ENCODE measurements at regions not wholly inside any gene's neighbourhood (a gene's known extent, or its start where the extent isn't known, plus 50 kb on each side); places are given as distances from the start of the nearest gene placed in this dataset.

- no peak for DNase-seq
Observed at GRCh38 chr2:236748385-236748784, 178.8 kb downstream of the ACKR3 start.

GRCh38 chr2:236748801-236749200 is 179.2 kb downstream of the ACKR3 start:
- DNase-seq: no peak

- DNase-seq: no peak
Observed at GRCh38 chr2:236749346-236749745, 179.7 kb downstream of the ACKR3 start.

- no peak for DNase-seq
Observed at GRCh38 chr2:236752096-236752495, 182.5 kb downstream of the ACKR3 start.

GRCh38 chr2:236753606-236754270 is 184.1 kb downstream of the ACKR3 start:
- no peak for DNase-seq

GRCh38 chr2:236754271-236754944 is 184.8 kb downstream of the ACKR3 start:
- DNase-seq: no peak

- no peak for DNase-seq
Observed at GRCh38 chr2:236755278-236755840, 185.7 kb downstream of the ACKR3 start.

- DNase-seq: no peak
Observed at GRCh38 chr2:236758406-236758805, 188.8 kb downstream of the ACKR3 start.

- DNase-seq: no peak
Observed at GRCh38 chr2:236760246-236760645, 190.6 kb downstream of the ACKR3 start.

- DNase-seq: no peak
Observed at GRCh38 chr2:236761358-236761757, 191.7 kb downstream of the ACKR3 start.

GRCh38 chr2:236762628-236763027 is 193.0 kb downstream of the ACKR3 start:
- no peak for DNase-seq

- no peak for DNase-seq
Observed at GRCh38 chr2:236763857-236764256, 194.2 kb downstream of the ACKR3 start.

GRCh38 chr2:236764716-236765115 is 195.1 kb downstream of the ACKR3 start:
- DNase-seq: no peak

- DNase-seq: no peak
Observed at GRCh38 chr2:236765478-236765877, 195.9 kb downstream of the ACKR3 start.

GRCh38 chr2:236766850-236767249 is 197.2 kb downstream of the ACKR3 start:
- no peak for DNase-seq

- no peak for DNase-seq
Observed at GRCh38 chr2:236767941-236768340, 198.3 kb downstream of the ACKR3 start.

- DNase-seq: no peak
Observed at GRCh38 chr2:236768393-236769140, 198.9 kb downstream of the ACKR3 start.

GRCh38 chr2:236769981-236770671 is 200.5 kb downstream of the ACKR3 start:
- DNase-seq: no peak

GRCh38 chr2:236772220-236772837 is 202.7 kb downstream of the ACKR3 start:
- no peak for DNase-seq

GRCh38 chr2:236773206-236773605 is 203.6 kb downstream of the ACKR3 start:
- no peak for DNase-seq

- no peak for DNase-seq
Observed at GRCh38 chr2:236774171-236774570, 204.5 kb downstream of the ACKR3 start.

GRCh38 chr2:236775511-236775910 is 205.9 kb downstream of the ACKR3 start:
- DNase-seq: no peak

- DNase-seq: no peak
Observed at GRCh38 chr2:236776206-236776605, 206.6 kb downstream of the ACKR3 start.
